Right cardiac atrium (tissue), 5 donors: ENCODE measurements at regions not wholly inside any gene's neighbourhood (a gene's known extent, or its start where the extent isn't known, plus 50 kb on each side); places are given as distances from the start of the nearest gene placed in this dataset.
"Not testable (repeated sequence)": the region's sequence is repeated elsewhere in the genome, so short reads cannot be mapped to it uniquely, and the experiment has no call there.

Source experiments
- ATAC-seq, 2 donors: fragments of 200-7000 bp; cut with Tn5 transposase; one replicate each; pipeline versions ENCODE4 v1.8.0 to v1.9.1; 2020; ENCODE audit warnings: moderate library complexity in 2 of 2, mild to moderate bottlenecking in 1 of 2
- DNase-seq, 3 donors: peaks; one replicate each; pipeline ENCODE4 v3.0.0-alpha.2; 2020
- H3K27ac ChIP-seq: one replicate; pipeline ENCODE4 v1.5.1; 2013; ENCODE audit warnings: mild to moderate bottlenecking, low read length, control low read depth, moderate library complexity
- H3K27me3 ChIP-seq: one replicate; pipeline ENCODE4 v1.6.1; 2013; ENCODE audit not compliant: control insufficient read depth, insufficient read depth
- H3K4me1 ChIP-seq: one replicate; pipeline ENCODE4 v1.6.1; 2013; ENCODE audit warnings: low read length; ENCODE audit not compliant: control insufficient read depth, insufficient read depth
- H3K4me3 ChIP-seq: one replicate; pipeline ENCODE4 v1.5.1; 2013; ENCODE audit warnings: low read length, control low read depth
- H3K9me3 ChIP-seq: one replicate; pipeline ENCODE4 v1.6.1; 2013; ENCODE audit warnings: low read length; ENCODE audit not compliant: control insufficient read depth
- WGBS: extraction: QIAGEN DNeasy Blood & Tissue Kit; methylation state at CpG from one replicate; pipeline ENCODE4 v1.1.7; 2013; 5-methylcytosine and 5-hydroxymethylcytosine counted together
- intact Hi-C, 4 donors: fragments of 100-400 bp; cut with DNase I; formaldehyde crosslinking; loops; one replicate each; pipeline versions ENCODE4 v1.11.0 to v1.14.0; 2022 to 2023
- donor health status: healthy with polysubstance abuse.
- donor health status: DM: no; HTN: yes; CAD: no.
- donor health status: DM: no; HTN: no; CAD: no.
- donor health status: DM: no; HTN: yes; CAD: no; lungs with severe emphysema.
- donor health status: DM: yes; HTN: yes; CAD: no.

- H3K4me1 ChIP-seq: no peaks in the 10 kb centered on the region
- no peaks in the 10 kb centered on the region for H3K9me3 ChIP-seq
- intact Hi-C loops: no loop called here
- 81% methylated on average over 1 of the region's 1 CpG for WGBS
- no peak overlapping the region for H3K27ac ChIP-seq
- no peak for ATAC-seq
- H3K4me3 ChIP-seq: no peak overlapping the region
- no peaks in the 10 kb centered on the region for H3K27me3 ChIP-seq
- DNase-seq: no peak
Observed at GRCh38 chrX:130516123-130516522, 114.3 kb downstream of the RBMX2 start.

DNA sequence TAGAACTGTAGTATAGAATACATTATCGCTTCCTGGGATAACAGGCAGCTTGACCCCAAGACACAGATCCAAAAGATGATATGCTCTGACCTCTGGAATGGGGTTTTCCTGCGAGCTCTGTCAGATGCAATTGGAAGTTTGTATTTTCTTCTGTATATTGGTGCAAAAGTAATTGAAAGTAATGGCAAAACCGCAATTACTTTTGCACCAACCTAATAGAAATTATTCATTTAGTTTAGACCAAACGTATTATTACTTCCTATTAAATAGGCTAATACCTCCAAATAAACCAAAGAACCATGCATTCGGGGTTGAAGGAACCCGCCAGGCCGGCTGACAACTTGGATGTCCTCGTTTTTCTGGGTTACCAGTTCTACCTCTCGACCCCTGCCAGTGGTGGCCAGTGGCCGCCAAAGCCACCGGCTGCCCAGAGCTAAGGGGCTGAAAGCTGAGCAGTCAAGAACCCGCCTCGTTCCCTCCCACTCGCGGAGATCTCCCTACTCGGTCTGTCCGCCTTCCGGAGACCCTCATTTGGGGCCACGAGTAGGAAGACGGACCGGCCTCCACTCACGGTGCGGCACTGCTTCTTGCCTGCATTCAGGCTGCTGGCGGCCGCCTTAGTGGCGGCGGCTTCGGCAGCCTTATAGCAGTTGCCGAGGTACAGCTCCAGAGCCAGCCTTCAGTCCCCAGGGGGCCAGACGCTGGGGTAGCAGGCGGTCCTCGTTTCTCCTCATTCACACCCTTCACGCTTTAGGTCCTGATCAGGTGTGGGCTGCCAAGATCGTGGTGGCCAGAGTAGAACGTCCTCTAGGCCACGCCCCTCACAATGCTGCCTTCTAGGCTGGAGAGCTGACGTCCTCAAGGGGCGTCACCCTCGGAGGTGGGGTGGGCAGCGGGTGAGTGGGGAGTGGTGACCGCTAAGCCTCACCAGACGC, 121.9 kb downstream of the RBMX2 start:
- peak; percentile 51 to 79 (median 63) for DNase-seq
- no peaks in the 10 kb centered on the region for H3K27me3 ChIP-seq
- H3K4me1 ChIP-seq: no peaks in the 10 kb centered on the region
- peak overlapping the region; percentile 40 for H3K4me3 ChIP-seq
- WGBS: 13% methylated on average over 42 of the region's 42 CpGs
- ATAC-seq: peak; percentile 81 to 82
- intact Hi-C loops: loop anchor here in 1 of 4 donors (10.0 kb wide), 1 partner anchor 59 kb away; no protein-coding TSS in a partner anchor
- H3K9me3 ChIP-seq: no peaks in the 10 kb centered on the region
- H3K27ac ChIP-seq: no peak overlapping the region

GRCh38 chrX:130524476-130525194, 122.8 kb downstream of the RBMX2 start:
- ATAC-seq (no peak), DNase-seq (no peak)
- intact Hi-C loops: loop anchor here in 1 of 4 donors (10.0 kb wide), 1 partner anchor 60 kb away; no protein-coding TSS in a partner anchor
- Histone ChIP-seq H3K4me1 (no peaks in the 10 kb centered on the region), H3K4me3 (peak overlapping the region; percentile 40), H3K9me3 (no peaks in the 10 kb centered on the region), H3K27me3 (no peaks in the 10 kb centered on the region), H3K27ac (no peak overlapping the region)
- WGBS: 78% methylated on average over 6 of the region's 6 CpGs

- Histone ChIP-seq H3K27me3 (no peaks in the 10 kb centered on the region), H3K4me3 (no peak overlapping the region), H3K27ac (no peak overlapping the region), H3K9me3 (no peaks in the 10 kb centered on the region), H3K4me1 (no peaks in the 10 kb centered on the region)
- intact Hi-C loops: loop anchor here in 1 of 4 donors (10.0 kb wide), 1 partner anchor 65 kb away; no protein-coding TSS in a partner anchor
- no peak for ATAC-seq
- WGBS: 82% methylated on average over 4 of the region's 4 CpGs
- no peak for DNase-seq
Observed at GRCh38 chrX:130529531-130529930, 127.7 kb downstream of the RBMX2 start.

- intact Hi-C loops: loop anchor here in 2 of 4 donors (10.0 kb wide), 1 partner anchor 384 kb away; no protein-coding TSS in a partner anchor
- DNase-seq: no peak
Observed at GRCh38 chrX:130531066-130531465, 129.3 kb downstream of the RBMX2 start.

DNA sequence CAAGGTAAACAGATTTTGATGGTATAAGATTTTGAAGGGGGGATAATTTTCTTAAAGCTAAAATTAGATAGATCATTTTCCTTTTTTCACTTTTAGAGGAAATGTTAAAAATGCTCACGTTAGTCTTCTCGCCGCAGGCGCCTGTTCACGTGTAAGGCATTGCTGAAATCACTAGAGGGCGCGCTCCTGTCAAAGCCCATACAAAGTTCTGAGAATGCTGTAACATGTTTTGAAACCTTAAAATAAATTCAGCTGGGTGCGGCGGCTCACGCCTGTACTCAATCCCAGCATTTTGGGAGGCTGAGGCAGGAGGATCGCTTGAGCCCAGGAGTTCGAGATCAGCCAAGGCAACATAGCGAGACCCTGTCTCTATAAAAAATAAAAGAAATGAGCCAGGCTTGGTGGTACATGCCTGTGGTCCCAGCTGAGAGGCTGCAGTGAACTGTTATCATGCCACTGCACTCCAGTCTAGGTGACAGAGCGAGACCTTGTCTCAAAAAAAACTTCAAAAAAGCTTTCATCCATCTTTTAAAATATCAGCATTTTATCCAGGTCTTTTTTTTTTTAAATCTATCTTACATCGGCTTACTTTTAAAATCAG, 138.0 kb downstream of the RBMX2 start:
- ATAC-seq (no peak), DNase-seq (peak; percentile 22 to 65 (median 45))
- Histone ChIP-seq H3K9me3 (no peaks in the 10 kb centered on the region), H3K4me3 (no peak overlapping the region), H3K4me1 (no peaks in the 10 kb centered on the region), H3K27ac (no peak overlapping the region), H3K27me3 (no peaks in the 10 kb centered on the region)
- WGBS: 21% methylated on average over 15 of the region's 15 CpGs
- intact Hi-C loops: loop anchor here in 2 of 4 donors (10.0 kb wide), 1 partner anchor 375 kb away; no protein-coding TSS in a partner anchor

More at GRCh38 chrX:130531066-130531465, 129.3 kb downstream of the RBMX2 start:
- Histone ChIP-seq H3K9me3 (no peaks in the 10 kb centered on the region), H3K4me3 (no peak overlapping the region), H3K4me1 (no peaks in the 10 kb centered on the region), H3K27me3 (no peaks in the 10 kb centered on the region), H3K27ac (no peak overlapping the region)
- ATAC-seq: no peak

DNA sequence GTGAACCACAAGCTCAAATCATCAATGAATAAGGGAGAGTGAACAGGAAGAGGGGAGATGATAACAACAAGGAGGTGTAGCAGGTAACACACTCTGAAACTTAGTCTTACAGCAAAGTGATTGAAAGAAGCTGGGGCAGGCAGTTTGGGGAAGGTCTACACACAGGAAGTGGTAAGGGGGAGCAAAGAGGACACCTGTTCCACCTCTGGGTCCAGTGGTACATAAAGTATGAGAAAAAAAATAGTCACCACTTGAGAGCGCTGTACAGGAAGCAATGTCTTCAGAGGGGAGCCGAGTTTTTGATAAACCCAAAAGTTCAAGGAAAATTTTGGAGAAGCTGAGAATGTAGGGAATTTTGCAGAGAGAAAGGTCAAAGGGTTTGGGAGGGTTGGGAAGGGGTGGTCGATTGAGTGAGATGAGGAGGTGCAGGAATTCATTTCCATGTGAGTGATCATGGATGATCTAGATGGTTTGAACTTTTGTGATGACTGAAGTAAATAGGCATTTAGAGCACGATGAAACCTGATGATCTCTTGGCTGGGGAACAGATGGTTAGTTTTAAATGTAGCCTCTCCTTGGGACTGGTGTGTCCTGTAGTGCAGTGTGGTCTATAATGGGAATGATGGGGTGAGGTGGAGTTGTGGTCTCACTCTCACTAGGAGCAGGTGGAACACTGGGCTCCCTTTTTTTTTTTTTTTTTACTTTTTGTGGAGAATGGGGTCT, 142.0 kb downstream of the RBMX2 start:
- Histone ChIP-seq H3K4me3 (no peak overlapping the region), H3K27ac (no peak overlapping the region), H3K9me3 (no peaks in the 10 kb centered on the region), H3K27me3 (no peaks in the 10 kb centered on the region), H3K4me1 (no peaks in the 10 kb centered on the region)
- DNase-seq: no peak
- WGBS: 67% methylated on average over 4 of the region's 4 CpGs
- intact Hi-C loops: no loop called here
- no peak for ATAC-seq

GRCh38 chrX:130545796-130546195, 144.0 kb downstream of the RBMX2 start:
- DNase-seq (no peak), ATAC-seq (no peak)
- Histone ChIP-seq H3K4me1 (no peaks in the 10 kb centered on the region), H3K4me3 (no peak overlapping the region), H3K27me3 (no peaks in the 10 kb centered on the region), H3K9me3 (no peaks in the 10 kb centered on the region), H3K27ac (no peak overlapping the region)
- whole genome bisulfite sequencing: 91% methylated on average over 2 of the region's 2 CpGs
- intact Hi-C loops: no loop called here

DNA sequence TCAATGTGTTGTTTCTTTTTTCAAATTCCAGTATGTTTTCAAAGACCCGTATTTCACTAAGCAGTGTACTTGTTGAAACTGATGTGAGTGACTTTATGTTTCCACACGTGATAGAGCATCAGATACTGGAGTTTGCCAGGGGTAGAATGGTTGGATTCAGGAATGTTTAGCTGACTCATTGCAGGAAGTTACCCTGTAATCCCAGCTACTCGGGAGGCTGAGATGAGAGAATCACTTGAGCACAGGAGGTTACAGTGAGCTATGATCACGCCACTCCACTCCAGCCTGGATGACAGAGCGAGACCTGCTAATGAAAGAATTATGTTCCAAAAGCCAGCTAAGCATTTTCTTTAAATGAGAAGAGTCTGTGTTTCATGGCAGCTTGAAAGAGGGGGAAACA, 147.6 kb downstream of the RBMX2 start:
- H3K27me3 ChIP-seq, intact Hi-C loops, ATAC-seq, H3K9me3 ChIP-seq, H3K4me3 ChIP-seq, H3K27ac ChIP-seq, DNase-seq, H3K4me1 ChIP-seq: not testable (repeated sequence)
- 49% methylated on average over 5 of the region's 5 CpGs for WGBS

GRCh38 chrX:130550351-130550750, 148.6 kb downstream of the RBMX2 start:
- no peaks in the 10 kb centered on the region for H3K4me1 ChIP-seq
- H3K27ac ChIP-seq: no peak overlapping the region
- 75% methylated on average over 2 of the region's 2 CpGs for WGBS
- intact Hi-C loops: no loop called here
- H3K9me3 ChIP-seq: no peaks in the 10 kb centered on the region
- ATAC-seq (no peak), DNase-seq (no peak)
- H3K4me3 ChIP-seq: no peak overlapping the region
- no peaks in the 10 kb centered on the region for H3K27me3 ChIP-seq
